22Rv1 (cell line): ENCODE measurements at regions not wholly inside any gene's neighbourhood (a gene's known extent, or its start where the extent isn't known, plus 50 kb on each side); places are given as distances from the start of the nearest gene placed in this dataset.

ENCODE experiments used
- CTCF ChIP-seq: fragments of 450-650 bp; IDR thresholded peaks from 2 replicates; pipeline ENCODE4 v1.5.1; 2017; ENCODE audit warnings: mild to moderate bottlenecking
- ZFX ChIP-seq: fragments of 450-650 bp; IDR thresholded peaks from 2 replicates; pipeline ENCODE4 v1.6.1; 2017; ENCODE audit warnings: antibody characterized with exemption, borderline replicate concordance

DNA sequence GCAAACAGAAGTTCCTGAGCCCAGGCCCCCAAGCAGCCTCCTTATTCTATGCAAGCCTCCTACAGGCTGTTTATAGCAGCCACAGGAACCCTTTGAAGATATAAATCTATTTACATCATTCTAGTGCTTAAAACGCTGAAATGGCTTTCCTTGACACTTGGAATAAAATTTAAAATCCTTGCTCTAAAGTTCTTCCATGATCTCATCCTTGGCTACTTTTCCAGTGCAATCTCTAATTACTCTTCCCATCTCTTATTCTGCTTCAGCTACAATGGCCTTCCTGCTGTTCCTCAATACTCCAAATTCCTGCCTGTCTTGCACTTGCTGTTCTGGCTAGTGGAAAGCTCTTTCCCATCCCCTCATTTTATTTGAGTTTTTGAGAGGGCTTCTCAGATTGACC, 634.2 kb upstream of the NR3C2 start:
- TF ChIP-seq CTCF (no peak), ZFX (no peak)
